OCI-M1 (cell line): ENCODE measurements at regions not wholly inside any gene's neighbourhood (a gene's known extent, or its start where the extent isn't known, plus 50 kb on each side); places are given as distances from the start of the nearest gene placed in this dataset.

Source experiments
- DNase-seq: peaks from one replicate; lab custom pipeline; 2025; lab: John Stamatoyannopoulos, UW

DNA sequence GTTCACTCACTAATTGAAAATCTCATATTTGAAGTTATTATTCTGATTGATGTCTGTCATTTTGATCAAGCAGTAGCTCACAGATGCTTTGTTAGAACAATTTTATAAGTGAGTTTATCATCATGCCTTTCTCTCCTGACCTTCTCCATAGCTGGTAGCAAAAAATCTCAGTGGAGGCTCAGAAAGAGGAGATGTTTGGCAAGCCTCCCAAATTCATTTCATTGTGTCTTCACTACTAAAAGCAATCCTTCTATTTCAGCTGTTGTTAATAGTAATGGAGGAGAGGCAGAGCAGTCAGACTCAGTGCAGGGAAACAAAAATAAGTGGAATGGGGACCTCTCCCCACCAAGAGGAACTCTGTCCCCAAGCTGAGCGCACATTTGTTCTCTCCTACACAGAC, 2127.8 kb upstream of the CELF4 start:
- DNase-seq: no peak

GRCh38 chr18:39692367-39693015, 2126.9 kb upstream of the CELF4 start:
- DNase-seq: no peak

GRCh38 chr18:39685303-39685902, 2119.8 kb upstream of the CELF4 start:
- DNase-seq: no peak

- DNase-seq: no peak
These were observed 2115.5 kb upstream of the CELF4 start for GRCh38 chr18:39681061-39681460.

DNA sequence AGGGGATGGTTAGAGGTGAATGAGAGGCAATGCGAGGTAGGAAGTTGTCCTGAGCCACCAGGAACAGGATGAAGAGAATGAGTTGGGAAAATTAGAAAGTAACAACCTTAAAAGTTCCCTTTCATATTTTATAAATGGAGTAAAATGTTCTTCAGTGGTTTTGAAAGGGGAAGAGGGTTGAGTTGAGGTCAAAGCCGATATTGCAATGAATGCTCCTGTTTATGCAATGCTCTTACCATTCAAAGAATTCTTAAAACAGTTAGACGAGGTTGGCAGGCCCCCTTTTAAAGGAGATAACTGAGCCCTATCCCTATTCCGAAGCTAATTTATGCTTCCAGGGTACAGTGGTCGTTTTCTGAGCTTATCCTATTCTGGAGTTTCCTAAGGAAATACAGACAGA, 2110.3 kb upstream of the CELF4 start:
- DNase-seq: peak; percentile 43

DNA sequence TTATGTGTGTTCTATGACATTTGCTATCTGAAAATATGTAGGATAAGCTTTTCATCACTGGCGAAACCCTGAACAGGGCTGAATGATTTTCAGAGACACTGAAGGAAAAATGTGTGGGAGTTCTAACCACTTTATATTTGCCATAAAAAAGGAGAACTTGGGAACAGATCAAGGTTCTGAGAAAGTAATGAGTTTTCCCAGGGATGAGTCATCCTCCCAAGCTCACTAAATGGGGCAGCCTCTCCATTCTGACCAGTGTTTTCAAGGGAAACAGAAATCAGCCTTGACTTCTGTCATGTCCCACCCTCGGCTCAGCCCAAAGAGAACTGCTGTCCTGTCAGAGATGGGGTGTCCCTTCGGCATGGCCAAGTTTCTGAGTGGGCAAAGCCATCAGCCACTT, 2109.8 kb upstream of the CELF4 start:
- peak; percentile 56 for DNase-seq

- DNase-seq: peak; percentile 3
These were observed 2106.6 kb upstream of the CELF4 start for GRCh38 chr18:39672171-39672570.

GRCh38 chr18:39667905-39668304, 2102.3 kb upstream of the CELF4 start:
- DNase-seq: no peak

DNA sequence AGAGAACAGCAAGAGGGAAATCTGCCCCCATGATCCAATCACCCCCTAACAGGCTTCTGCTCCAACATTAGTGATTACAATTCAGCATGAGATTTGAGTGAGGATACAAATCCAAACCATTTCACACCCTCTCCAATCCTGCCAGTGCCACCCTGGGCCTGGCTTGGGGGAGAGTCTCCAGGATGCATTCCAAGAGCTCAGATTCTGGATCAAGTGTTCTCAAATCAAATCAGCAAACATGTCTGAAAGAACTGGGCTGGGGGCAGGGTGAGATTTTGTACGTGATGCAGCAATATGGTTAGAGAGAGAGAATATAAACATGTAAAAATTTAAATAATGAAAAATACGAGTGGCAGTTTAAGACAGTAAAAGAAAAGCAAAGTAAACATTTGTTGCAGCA, 2100.9 kb upstream of the CELF4 start:
- DNase-seq: no peak

GRCh38 chr18:39661856-39662366, 2096.3 kb upstream of the CELF4 start:
- DNase-seq: no peak

GRCh38 chr18:39660141-39660540, 2094.5 kb upstream of the CELF4 start:
- DNase-seq: no peak

GRCh38 chr18:39655341-39655740, 2089.7 kb upstream of the CELF4 start:
- DNase-seq: no peak

DNA sequence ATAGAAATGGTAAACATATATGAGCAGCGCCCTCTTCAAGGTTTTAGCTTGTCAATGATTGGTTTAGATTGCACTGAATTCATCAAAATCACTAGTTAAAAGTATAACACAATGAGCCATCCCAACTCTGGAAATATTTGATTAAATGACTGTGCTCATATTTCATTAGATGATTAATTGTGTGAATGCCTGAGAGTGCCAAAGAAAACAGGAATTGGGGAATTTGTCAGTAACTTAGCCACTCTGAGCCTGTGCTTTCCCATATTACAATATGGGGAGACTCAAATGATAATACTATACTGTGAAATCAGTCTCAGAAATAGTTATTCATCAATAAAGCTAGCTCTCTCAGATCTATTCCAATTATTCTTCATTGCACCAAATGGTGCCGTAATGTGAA, 2087.6 kb upstream of the CELF4 start:
- DNase-seq: no peak

DNA sequence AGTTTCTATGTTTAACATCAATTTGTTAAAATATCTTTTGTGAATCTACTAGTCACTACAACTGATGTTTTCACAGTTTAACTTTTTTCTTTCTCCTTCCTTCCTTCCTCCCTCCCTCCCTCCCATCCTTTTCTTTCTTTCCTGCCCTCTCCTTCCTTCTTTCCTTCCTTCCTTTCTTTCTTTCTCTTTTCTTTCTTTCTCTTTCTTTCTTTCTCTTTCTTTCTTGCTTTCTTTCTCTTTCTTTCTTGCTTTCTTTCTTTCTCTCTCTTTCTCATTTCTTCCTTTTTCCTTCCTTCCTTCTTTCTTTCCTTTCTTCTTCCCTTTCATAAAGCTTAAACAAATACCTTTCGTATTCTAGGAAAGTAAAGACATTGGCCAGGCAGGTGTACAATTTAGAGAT, 2083.0 kb upstream of the CELF4 start:
- DNase-seq: no peak

GRCh38 chr18:39647627-39648534, 2082.3 kb upstream of the CELF4 start:
- DNase-seq: peak; percentile 59

GRCh38 chr18:39638224-39638623, 2072.6 kb upstream of the CELF4 start:
- DNase-seq: no peak

GRCh38 chr18:39636931-39637330, 2071.3 kb upstream of the CELF4 start:
- DNase-seq: no peak

DNA sequence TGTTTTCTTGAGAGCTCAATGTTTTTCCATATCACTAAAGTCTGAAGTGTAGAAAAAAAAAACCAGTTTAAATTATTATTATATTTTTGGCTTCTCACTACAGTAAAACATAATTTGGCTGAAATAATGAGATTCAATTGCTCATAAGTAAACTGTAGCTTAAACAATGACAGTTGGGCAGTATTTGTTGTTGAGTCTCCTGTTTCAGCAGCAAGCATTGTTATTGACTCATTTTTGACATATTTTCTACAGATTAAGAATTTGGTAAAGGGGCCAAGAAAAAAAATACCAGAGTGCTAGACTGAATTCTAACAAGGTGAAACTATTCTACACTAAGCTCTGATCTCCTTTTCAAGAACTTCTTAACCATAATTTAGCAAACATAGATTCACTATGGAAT, 2070.4 kb upstream of the CELF4 start:
- no peak for DNase-seq

DNA sequence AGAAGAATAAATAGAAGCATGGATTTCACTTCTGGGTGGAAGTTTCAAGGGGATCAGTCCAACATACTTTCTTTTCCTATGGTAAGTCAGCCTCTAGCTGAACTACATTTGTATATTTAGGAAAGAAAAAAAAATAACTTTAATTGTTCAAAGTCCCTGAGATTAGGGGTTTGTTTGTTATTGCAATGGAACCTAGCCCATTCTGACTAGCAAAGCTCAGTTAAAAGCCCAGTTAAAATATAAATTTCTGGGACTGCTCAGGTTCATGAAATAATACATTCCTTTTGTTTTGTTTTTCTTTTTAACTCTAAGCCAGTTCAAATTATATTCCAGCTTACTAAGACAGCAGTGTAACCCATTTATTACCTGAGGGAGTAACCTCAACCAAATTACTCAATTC, 2069.6 kb upstream of the CELF4 start:
- no peak for DNase-seq

- no peak for DNase-seq
These were observed 2062.3 kb upstream of the CELF4 start for GRCh38 chr18:39627936-39628335.

- no peak for DNase-seq
These were observed 2059.4 kb upstream of the CELF4 start for GRCh38 chr18:39624961-39625360.

GRCh38 chr18:39622431-39622830, 2056.8 kb upstream of the CELF4 start:
- no peak for DNase-seq
